Adrenal gland (tissue), 5 donors: ENCODE measurements at regions not wholly inside any gene's neighbourhood (a gene's known extent, or its start where the extent isn't known, plus 50 kb on each side); places are given as distances from the start of the nearest gene placed in this dataset.

Source experiments
- POLR2A ChIP-seq, 2 donors: fragments of 450-650 bp; IDR thresholded peaks; one replicate each; pipeline ENCODE4 v1.6.1; 2017; ENCODE audit warnings: antibody characterized with exemption in 2 of 2, mild to moderate bottlenecking in 2 of 2, moderate library complexity in 1 of 2
- TF ChIP-seq, protein P1 (sequence below), 6 experiments: fragments of 450-650 bp in 4 of 6; fragments of 200-600 bp in 2 of 6; sonication (generic) in 1 of 6; IDR thresholded peaks; 1 replicate in 5 of 6; 2 replicates in 1 of 6; pipeline versions ENCODE4 v1.5.1 to v1.8.0; 2016 to 2021; ENCODE audit warnings: antibody characterized with exemption in 6 of 6, mild to moderate bottlenecking in 2 of 6, moderate library complexity in 1 of 6
- donor health status: DM: no; HTN: no; CAD: no.

DNA sequence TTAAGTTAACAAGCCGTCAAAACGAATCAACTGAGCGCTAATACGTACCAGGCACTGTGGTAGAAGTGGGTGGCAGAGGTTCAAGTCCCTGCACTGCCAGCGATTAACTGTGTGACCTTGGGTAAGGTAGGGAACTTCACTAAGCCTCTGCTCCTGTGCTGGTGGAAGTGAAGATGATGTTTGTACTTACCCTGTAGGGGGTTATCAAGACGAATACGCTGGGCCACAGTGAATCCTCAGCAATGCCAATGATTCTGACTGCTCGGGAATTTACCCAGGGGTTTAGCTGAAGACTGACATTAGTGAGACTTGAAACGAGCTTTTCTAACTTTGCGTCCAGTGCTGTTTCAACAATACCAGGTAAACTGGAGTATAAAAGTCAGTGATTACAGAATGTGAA lies 305.3 kb downstream of the FGF9 start:
- TF ChIP-seq, protein P1, sequence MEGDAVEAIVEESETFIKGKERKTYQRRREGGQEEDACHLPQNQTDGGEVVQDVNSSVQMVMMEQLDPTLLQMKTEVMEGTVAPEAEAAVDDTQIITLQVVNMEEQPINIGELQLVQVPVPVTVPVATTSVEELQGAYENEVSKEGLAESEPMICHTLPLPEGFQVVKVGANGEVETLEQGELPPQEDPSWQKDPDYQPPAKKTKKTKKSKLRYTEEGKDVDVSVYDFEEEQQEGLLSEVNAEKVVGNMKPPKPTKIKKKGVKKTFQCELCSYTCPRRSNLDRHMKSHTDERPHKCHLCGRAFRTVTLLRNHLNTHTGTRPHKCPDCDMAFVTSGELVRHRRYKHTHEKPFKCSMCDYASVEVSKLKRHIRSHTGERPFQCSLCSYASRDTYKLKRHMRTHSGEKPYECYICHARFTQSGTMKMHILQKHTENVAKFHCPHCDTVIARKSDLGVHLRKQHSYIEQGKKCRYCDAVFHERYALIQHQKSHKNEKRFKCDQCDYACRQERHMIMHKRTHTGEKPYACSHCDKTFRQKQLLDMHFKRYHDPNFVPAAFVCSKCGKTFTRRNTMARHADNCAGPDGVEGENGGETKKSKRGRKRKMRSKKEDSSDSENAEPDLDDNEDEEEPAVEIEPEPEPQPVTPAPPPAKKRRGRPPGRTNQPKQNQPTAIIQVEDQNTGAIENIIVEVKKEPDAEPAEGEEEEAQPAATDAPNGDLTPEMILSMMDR (IDR thresholded peaks at IDR 0.05), result no peak
- no peak for TF ChIP-seq POLR2A (IDR thresholded peaks at IDR 0.05)
